ENCODE measurements at regions not wholly inside any gene's neighbourhood (a gene's known extent, or its start where the extent isn't known, plus 50 kb on each side); places are given as distances from the start of the nearest gene placed in this dataset.

- DNase-seq, result no peak
Measured at GRCh38 chr3:148605521-148605920, 92.2 kb upstream of the AGTR1 start.

GRCh38 chr3:148606979-148607378 is 90.7 kb upstream of the AGTR1 start:
- DNase-seq, result no peak

- DNase-seq, result no peak
Measured at GRCh38 chr3:148607491-148607890, 90.2 kb upstream of the AGTR1 start.

- DNase-seq, result no peak
Measured at GRCh38 chr3:148612278-148612677, 85.4 kb upstream of the AGTR1 start.

- DNase-seq, result no peak
Measured at GRCh38 chr3:148615382-148615781, 82.3 kb upstream of the AGTR1 start.

- no peak for DNase-seq
Measured at GRCh38 chr3:148625095-148625736, 72.5 kb upstream of the AGTR1 start.

GRCh38 chr3:148625991-148626390 is 71.7 kb upstream of the AGTR1 start:
- DNase-seq, result no peak

- no peak for DNase-seq
Measured at GRCh38 chr3:148629006-148629405, 68.7 kb upstream of the AGTR1 start.

- DNase-seq, result no peak
Measured at GRCh38 chr3:148631124-148631903, 66.4 kb upstream of the AGTR1 start.

- DNase-seq, result no peak
Measured at GRCh38 chr3:148641722-148642121, 56.0 kb upstream of the AGTR1 start.

GRCh38 chr3:148642214-148642613 is 55.5 kb upstream of the AGTR1 start:
- no peak for DNase-seq

GRCh38 chr3:148642616-148643015 is 55.1 kb upstream of the AGTR1 start:
- no peak for DNase-seq

GRCh38 chr3:148643389-148643840 is 54.3 kb upstream of the AGTR1 start:
- no peak for DNase-seq

GRCh38 chr3:148646126-148646665 is 51.5 kb upstream of the AGTR1 start:
- no peak for DNase-seq

Measured in NCI-H774 (cell line).